HCT116 (cell line): ENCODE measurements at regions not wholly inside any gene's neighbourhood (a gene's known extent, or its start where the extent isn't known, plus 50 kb on each side); places are given as distances from the start of the nearest gene placed in this dataset.

Experiments
- ATAC-seq: fragments of 200-7000 bp; cut with Tn5 transposase; 2 replicates; pipeline ENCODE4 v1.9.1; 2020; ENCODE audit warnings: mild to moderate bottlenecking, moderate library complexity
- BruUV-seq: library from RNA; stranded (reverse); fragments of 400-500 nt; replicated peaks from 2 replicates; lab custom pipeline; 2021; lab: Mats Ljungman, UMichigan
- CTCF ChIA-PET: fragments of 300-600 bp; sonication (Branson Sonifier 250); formaldehyde crosslinking; loops from one replicate; lab custom pipeline; 2021; ENCODE audit warnings: antibody characterized with exemption; lab: Charles Lee
- POLR2A ChIA-PET: fragments of 300-600, 350-600 bp; sonication (Branson Sonifier 250); formaldehyde crosslinking; loops from one replicate; lab custom pipeline; 2021; ENCODE audit warnings: antibody characterized with exemption; lab: Charles Lee
- RAD21 ChIA-PET, 2 experiments: fragments of 300-600 bp; sonication (Branson Sonifier 250); formaldehyde crosslinking; loops; one replicate each; lab custom pipeline; 2023; ENCODE audit warnings: low total read pairs in 2 of 2; ENCODE audit not compliant: uncharacterized antibody in 2 of 2, unreplicated experiment in 2 of 2, low non-redundant PET in 1 of 2; lab: Charles Lee
- DNase-seq: peaks from one replicate; pipeline ENCODE4 v3.0.0-alpha.2; 2010; ENCODE audit warnings: low read depth, low spot score
- H2AFZ ChIP-seq: fragments of 200-600 bp; shearing (Covaris generic), sonication (generic); 2 replicates; pipeline ENCODE4 v1.6.1; 2017; ENCODE audit warnings: low read depth, mixed run types, mixed read lengths, antibody characterized with exemption, low read length; ENCODE audit not compliant: poor library complexity, severe bottlenecking
- H3K27ac ChIP-seq: 2 replicates; pipeline ENCODE4 v1.5.1; 2012; ENCODE audit warnings: low read depth, low read length
- H3K27me3 ChIP-seq: fragments of 200-600 bp; sonication (generic); 2 replicates; pipeline ENCODE4 v1.6.1; 2016; ENCODE audit warnings: mixed run types, low read length, mixed read lengths; ENCODE audit not compliant: insufficient read depth
- H3K36me3 ChIP-seq, 2 experiments: fragments of 200-500 bp in 1 of 2; fragments of 200-600 bp in 1 of 2; sonication (Bioruptor generic) in 1 of 2; sonication (generic) in 1 of 2; 2 replicates each; pipeline versions ENCODE4 v1.5.1 to v1.6.1; 2014 to 2016; ENCODE audit warnings: low read length in 2 of 2, inconsistent platforms in 1 of 2, mixed read lengths in 1 of 2, mixed run types in 1 of 2; ENCODE audit not compliant: insufficient read depth in 2 of 2, control insufficient read depth in 1 of 2
- H3K4me1 ChIP-seq, 2 experiments: fragments of 200-600 bp in 1 of 2; sonication (generic) in 1 of 2; 2 replicates each; pipeline versions ENCODE4 v1.5.1 to v1.6.1; 2012 to 2017; ENCODE audit warnings: low read length in 2 of 2, inconsistent platforms in 1 of 2, mild to moderate bottlenecking in 1 of 2, mixed read lengths in 1 of 2, mixed run types in 1 of 2, moderate library complexity in 1 of 2; ENCODE audit not compliant: insufficient read depth in 2 of 2, control insufficient read depth in 1 of 2
- H3K4me2 ChIP-seq: fragments of 200-600 bp; sonication (generic); 2 replicates; pipeline ENCODE4 v1.6.1; 2017; ENCODE audit warnings: mixed run types, low read length, mixed read lengths
- H3K4me3 ChIP-seq, 2 experiments: fragments of 200-600 bp in 1 of 2; sonication (generic) in 1 of 2; replicated peaks in 1 of 2; 2 replicates each; pipeline ENCODE4 v1.5.1; 2011 to 2016; ENCODE audit warnings: low read length in 2 of 2, control low read depth in 1 of 2, low read depth in 1 of 2, mild to moderate bottlenecking in 1 of 2, mixed read lengths in 1 of 2, mixed run types in 1 of 2
- H3K79me2 ChIP-seq: fragments of 200-600 bp; sonication (generic); 2 replicates; pipeline ENCODE4 v1.6.1; 2017; ENCODE audit warnings: mild to moderate bottlenecking, mixed run types, low read length, moderate library complexity, mixed read lengths; ENCODE audit not compliant: insufficient read depth
- H3K9ac ChIP-seq: fragments of 200-600 bp; sonication (generic); 2 replicates; pipeline ENCODE4 v1.6.1; 2016; ENCODE audit warnings: low read length, mixed read lengths
- H3K9me2 ChIP-seq: fragments of 200-600 bp; sonication (generic), shearing (Covaris generic); 2 replicates; pipeline ENCODE4 v1.6.1; 2017; ENCODE audit warnings: mixed run types, mild to moderate bottlenecking, moderate library complexity; ENCODE audit not compliant: insufficient read depth
- H3K9me3 ChIP-seq, 2 experiments: fragments of 200-500 bp in 1 of 2; fragments of 200-600 bp in 1 of 2; sonication (Bioruptor generic) in 1 of 2; sonication (generic) in 1 of 2; 2 replicates each; pipeline ENCODE4 v1.6.1; 2014 to 2017; ENCODE audit warnings: low read length in 2 of 2, mixed read lengths in 2 of 2, inconsistent platforms in 1 of 2, low read depth in 1 of 2, mild to moderate bottlenecking in 1 of 2, mixed run types in 1 of 2, moderate library complexity in 1 of 2; ENCODE audit not compliant: control insufficient read depth in 1 of 2, insufficient read depth in 1 of 2
- H4K20me1 ChIP-seq: fragments of 200-600 bp; sonication (generic), shearing (Covaris generic); 2 replicates; pipeline ENCODE4 v1.6.1; 2017; ENCODE audit warnings: mixed run types, mild to moderate bottlenecking, moderate library complexity; ENCODE audit not compliant: insufficient read depth
- ELF1 ChIP-seq: IDR thresholded peaks from 2 replicates; pipeline ENCODE4 v1.6.1; 2012; ENCODE audit warnings: low read depth, borderline replicate concordance
- EZH2 ChIP-seq: fragments of 200-600 bp; sonication (generic); IDR thresholded peaks from 2 replicates; pipeline ENCODE4 v1.6.1; 2017; ENCODE audit warnings: antibody characterized with exemption, mixed run types
- POLR2AphosphoS5 ChIP-seq: IDR thresholded peaks from 2 replicates; pipeline ENCODE4 v1.6.1; 2011; ENCODE audit warnings: mild to moderate bottlenecking, low read depth, low read length, moderate library complexity
- RAD21 ChIP-seq: IDR thresholded peaks from 2 replicates; pipeline ENCODE4 v1.6.1; 2012; ENCODE audit warnings: low read depth, mild to moderate bottlenecking
- SP1 ChIP-seq: IDR thresholded peaks from 2 replicates; pipeline ENCODE4 v1.6.1; 2012; ENCODE audit warnings: low read depth
- TCF7L2 ChIP-seq: IDR thresholded peaks from 2 replicates; pipeline ENCODE4 v1.7.0; 2011; ENCODE audit warnings: borderline replicate concordance, inconsistent platforms; ENCODE audit not compliant: insufficient read depth, insufficient read length; ENCODE audit errors: extremely low read depth
- ZBTB33 ChIP-seq: IDR thresholded peaks from 2 replicates; pipeline ENCODE4 v1.6.1; 2011; ENCODE audit warnings: mild to moderate bottlenecking, low read length, moderate library complexity; ENCODE audit not compliant: insufficient replicate concordance; ENCODE audit errors: extremely low read depth
- intact Hi-C: fragments of 100-400 bp; cut with micrococcal nuclease; formaldehyde crosslinking; loops from 2 replicates; pipeline ENCODE4 v1.10.0; 2022

- no TSS peak for BruUV-seq
- DNase-seq (no peak), ATAC-seq (no peak)
- Histone ChIP-seq H4K20me1 (no peaks in the 10 kb centered on the region), H3K27ac (no peak overlapping the region), H3K79me2 (no peaks in the 10 kb centered on the region), H3K27me3 (no peaks in the 10 kb centered on the region), H3K36me3 (no peaks in the 10 kb centered on the region), H2AFZ (no peak overlapping the region), H3K4me1 (no peaks in the 10 kb centered on the region), H3K9me3 (no peaks in the 10 kb centered on the region), H3K9ac (no peak overlapping the region), H3K9me2 (no peaks in the 10 kb centered on the region; the same call in 1 of the 2 replicates), H3K4me2 (no peak overlapping the region), H3K4me3 (no peak overlapping the region)
- intact Hi-C loops: no loop called here
- TF ChIP-seq TCF7L2 (no peak), SP1 (no peak), RAD21 (no peak), ZBTB33 (no peak), EZH2 (no peak), POLR2AphosphoS5 (no peak), ELF1 (no peak)
- RAD21 ChIA-PET: no interaction called here
- CTCF ChIA-PET: no interaction called here
- POLR2A ChIA-PET: no interaction called here
Measured at GRCh38 chr4:128502818-128503527, 215.4 kb upstream of the PGRMC2 start.
